ENCODE measurements at regions not wholly inside any gene's neighbourhood (a gene's known extent, or its start where the extent isn't known, plus 50 kb on each side); places are given as distances from the start of the nearest gene placed in this dataset.

DNA sequence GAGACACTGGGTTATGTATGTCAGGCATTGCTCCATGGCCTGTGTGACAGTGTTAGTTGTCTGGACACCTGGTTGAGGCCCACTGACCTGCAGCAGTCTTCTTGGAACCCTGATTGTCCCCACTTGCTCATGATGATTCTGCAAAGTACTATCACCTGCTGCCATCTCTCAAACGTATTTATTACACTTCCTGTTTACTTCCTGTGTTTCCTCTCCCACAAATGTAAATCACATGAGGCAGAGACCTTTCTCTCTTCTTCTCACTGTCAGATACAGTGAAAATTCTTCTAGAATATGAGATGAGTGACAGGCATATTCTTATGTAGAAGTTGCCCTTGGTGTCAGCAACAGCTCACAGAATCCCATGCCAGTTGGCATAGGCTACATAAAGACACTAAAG is 186.9 kb upstream of the CNTN1 start:
- TF ChIP-seq, protein P1, sequence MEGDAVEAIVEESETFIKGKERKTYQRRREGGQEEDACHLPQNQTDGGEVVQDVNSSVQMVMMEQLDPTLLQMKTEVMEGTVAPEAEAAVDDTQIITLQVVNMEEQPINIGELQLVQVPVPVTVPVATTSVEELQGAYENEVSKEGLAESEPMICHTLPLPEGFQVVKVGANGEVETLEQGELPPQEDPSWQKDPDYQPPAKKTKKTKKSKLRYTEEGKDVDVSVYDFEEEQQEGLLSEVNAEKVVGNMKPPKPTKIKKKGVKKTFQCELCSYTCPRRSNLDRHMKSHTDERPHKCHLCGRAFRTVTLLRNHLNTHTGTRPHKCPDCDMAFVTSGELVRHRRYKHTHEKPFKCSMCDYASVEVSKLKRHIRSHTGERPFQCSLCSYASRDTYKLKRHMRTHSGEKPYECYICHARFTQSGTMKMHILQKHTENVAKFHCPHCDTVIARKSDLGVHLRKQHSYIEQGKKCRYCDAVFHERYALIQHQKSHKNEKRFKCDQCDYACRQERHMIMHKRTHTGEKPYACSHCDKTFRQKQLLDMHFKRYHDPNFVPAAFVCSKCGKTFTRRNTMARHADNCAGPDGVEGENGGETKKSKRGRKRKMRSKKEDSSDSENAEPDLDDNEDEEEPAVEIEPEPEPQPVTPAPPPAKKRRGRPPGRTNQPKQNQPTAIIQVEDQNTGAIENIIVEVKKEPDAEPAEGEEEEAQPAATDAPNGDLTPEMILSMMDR (IDR thresholded peaks at IDR 0.05): no peak
- TF ChIP-seq POLR2AphosphoS5 (IDR thresholded peaks at IDR 0.05): no peak
- no peak for TF ChIP-seq EP300 (IDR thresholded peaks at IDR 0.05)
- TF ChIP-seq POLR2A (IDR thresholded peaks at IDR 0.05): no peak

All from stomach (tissue), 4 donors.